GM12878 (cell line): ENCODE measurements at regions not wholly inside any gene's neighbourhood (a gene's known extent, or its start where the extent isn't known, plus 50 kb on each side); places are given as distances from the start of the nearest gene placed in this dataset.

Experiments used
- ATAC-seq: fragments of 200-7000 bp; cut with Tn5 transposase; 3 replicates; pipeline ENCODE4 v1.9.1; 2020; ENCODE audit warnings: mild to moderate bottlenecking, moderate library complexity
- BruUV-seq: library from RNA; stranded (reverse); fragments of 400-500 nt; replicated peaks from 2 replicates; lab custom pipeline; 2021; lab: Mats Ljungman, UMichigan
- CTCF ChIA-PET: fragments of 300-600 bp; sonication (Branson Sonifier 250); formaldehyde crosslinking; extraction: SDS; loops from one replicate; lab custom pipeline; 2021; ENCODE audit warnings: inconsistent platforms; lab: Yijun Ruan, JAX
- POLR2A ChIA-PET: fragments of 350-600 bp; formaldehyde crosslinking; extraction: SDS; loops from one replicate; lab custom pipeline; 2021; ENCODE audit warnings: inconsistent platforms; lab: Charles Lee
- RAD21 ChIA-PET: fragments of 300-600 bp; sonication (Branson Sonifier 250); formaldehyde crosslinking; loops from one replicate; lab custom pipeline; 2023; ENCODE audit warnings: antibody characterized with exemption; ENCODE audit not compliant: unreplicated experiment; lab: Charles Lee
- SMC1A ChIA-PET: fragments of 300-600 bp; sonication (Branson Sonifier 250); formaldehyde crosslinking; loops from one replicate; lab custom pipeline; 2023; ENCODE audit not compliant: unreplicated experiment, uncharacterized antibody; lab: Charles Lee
- DNase-seq: peaks from one replicate; pipeline ENCODE4 v3.0.0-alpha.2; 2011; ENCODE audit warnings: low read depth, low spot score
- FAIRE-seq: peaks from 3 replicates; lab custom pipeline; 2011; peaks lifted over from hg19 to GRCh38; lab: Jason Lieb, UNC
- H2AFZ ChIP-seq: 2 replicates; pipeline ENCODE4 v1.6.0; 2011; ENCODE audit warnings: low read depth, low read length, control low read depth; ENCODE audit not compliant: control insufficient read depth
- H3K27ac ChIP-seq: 2 replicates; pipeline ENCODE4 v1.5.1; 2011; ENCODE audit warnings: control low read depth; ENCODE audit not compliant: control insufficient read depth, insufficient read depth
- H3K27me3 ChIP-seq, 2 experiments: replicated peaks in 1 of 2; 2 replicates each; pipeline versions ENCODE4 v1.6.0 to v1.6.1; 2011; ENCODE audit warnings: low read length in 1 of 2; ENCODE audit not compliant: control insufficient read depth in 2 of 2, insufficient read depth in 2 of 2
- H3K36me3 ChIP-seq, 2 experiments: 2 replicates each; pipeline ENCODE4 v1.5.1; 2011; ENCODE audit warnings: low read length in 1 of 2; ENCODE audit not compliant: control insufficient read depth in 2 of 2, insufficient read depth in 2 of 2
- H3K4me1 ChIP-seq: 2 replicates; pipeline ENCODE4 v1.6.1; 2011; ENCODE audit warnings: mild to moderate bottlenecking, low read length, moderate library complexity, mixed read lengths; ENCODE audit not compliant: control insufficient read depth, insufficient read depth
- H3K4me2 ChIP-seq: 2 replicates; pipeline ENCODE4 v1.6.0; 2011; ENCODE audit warnings: control low read depth; ENCODE audit not compliant: control insufficient read depth, insufficient read depth
- H3K4me3 ChIP-seq: fragments of 200-600 bp; sonication (generic); 2 replicates; pipeline ENCODE4 v1.5.1; 2016
- H3K79me2 ChIP-seq: 2 replicates; pipeline ENCODE4 v1.6.0; 2011; ENCODE audit warnings: low read length; ENCODE audit not compliant: control insufficient read depth, insufficient read depth
- H3K9ac ChIP-seq: 2 replicates; pipeline ENCODE4 v1.8.0; 2011; ENCODE audit warnings: low read length, control low read depth, mixed read lengths; ENCODE audit not compliant: control insufficient read depth, insufficient read depth
- H3K9me3 ChIP-seq: replicated peaks from 3 replicates; pipeline ENCODE4 v1.5.1; 2011; ENCODE audit warnings: mild to moderate bottlenecking, low read length; ENCODE audit not compliant: control insufficient read depth, insufficient read depth
- H4K20me1 ChIP-seq: 2 replicates; pipeline ENCODE4 v1.6.0; 2011; ENCODE audit not compliant: control insufficient read depth, insufficient read depth
- BRCA1 ChIP-seq: IDR thresholded peaks from 2 replicates; pipeline ENCODE4 v1.6.1; 2011; ENCODE audit warnings: low read depth, low read length, improper control_type of control experiment
- CBX5 ChIP-seq: sonication (generic); IDR thresholded peaks from 2 replicates; pipeline ENCODE4 v1.6.1; 2016; ENCODE audit warnings: low read depth, moderate library complexity, mild to moderate bottlenecking, inconsistent platforms
- KLF5 ChIP-seq: fragments of 450-650 bp; IDR thresholded peaks from 2 replicates; pipeline ENCODE4 v1.6.1; 2014; ENCODE audit warnings: mild to moderate bottlenecking; ENCODE audit not compliant: partially characterized antibody
- MYB ChIP-seq: fragments of 150-350 bp; IDR thresholded peaks from 2 replicates; pipeline ENCODE4 v1.6.1; 2014; ENCODE audit warnings: mild to moderate bottlenecking, low read depth, low read length, borderline replicate concordance
- NFYB ChIP-seq: IDR thresholded peaks from 2 replicates; pipeline ENCODE4 v1.6.1; 2011; ENCODE audit warnings: low read depth, mild to moderate bottlenecking, low read length, improper control_type of control experiment, moderate library complexity; ENCODE audit not compliant: insufficient read depth
- NR2C2 ChIP-seq: IDR thresholded peaks from 2 replicates; pipeline ENCODE4 v1.6.1; 2011; ENCODE audit warnings: borderline replicate concordance, low read depth; ENCODE audit not compliant: control insufficient read depth, insufficient read length
- POLR2AphosphoS2 ChIP-seq: IDR thresholded peaks from 2 replicates; pipeline ENCODE4 v1.6.1; 2011; ENCODE audit warnings: low read depth, mild to moderate bottlenecking, low read length, improper control_type of control experiment, moderate library complexity
- SMAD1 ChIP-seq: fragments of 450-650 bp; IDR thresholded peaks from 2 replicates; pipeline ENCODE4 v1.6.1; 2018; ENCODE audit warnings: mild to moderate bottlenecking, low read depth; ENCODE audit not compliant: partially characterized antibody
- SMAD5 ChIP-seq: IDR thresholded peaks from 2 replicates; pipeline ENCODE4 v1.6.1; 2016; ENCODE audit warnings: antibody characterized with exemption, low read depth
- TAF1 ChIP-seq: IDR thresholded peaks from 2 replicates; pipeline ENCODE4 v1.6.1; 2011; ENCODE audit warnings: mild to moderate bottlenecking, low read depth, low read length, borderline replicate concordance
- TARDBP ChIP-seq: IDR thresholded peaks from 2 replicates; pipeline ENCODE4 v1.6.1; 2016; ENCODE audit warnings: borderline replicate concordance
- ZNF622 ChIP-seq: fragments of 450-650 bp; IDR thresholded peaks from 2 replicates; pipeline ENCODE4 v1.6.1; 2017; ENCODE audit warnings: mild to moderate bottlenecking, inconsistent platforms
- WGBS: methylation state at CpG from one replicate; pipeline ENCODE4 v1.1.6; 2016; ENCODE audit warnings: low lambda C conversion rate; ENCODE audit not compliant: insufficient replicate concordance, insufficient coverage; ENCODE audit errors: missing lambda C conversion rate; 5-methylcytosine and 5-hydroxymethylcytosine counted together
- in situ Hi-C: fragments of 300-500 bp; cut with MboI; formaldehyde crosslinking; loops from 9 replicates; pipeline ENCODE4 v1.14.3; 2018; ENCODE audit warnings: mixed read lengths
- intact Hi-C: fragments of 100-400 bp; cut with micrococcal nuclease; formaldehyde crosslinking; loops from one replicate; pipeline ENCODE4 v1.14.2; 2022; ENCODE audit not compliant: unreplicated experiment
- TF ChIP-seq, protein P1 (sequence below): fragments of 450-650 bp; IDR thresholded peaks from 2 replicates; pipeline ENCODE4 v1.6.1; 2017; ENCODE audit warnings: mild to moderate bottlenecking, moderate library complexity
- TF ChIP-seq, protein P2 (sequence below): fragments of 450-650 bp; IDR thresholded peaks from 2 replicates; pipeline ENCODE4 v1.6.1; 2018; ENCODE audit warnings: mild to moderate bottlenecking, low read depth, moderate library complexity; ENCODE audit not compliant: partially characterized antibody
- TF ChIP-seq, protein P3 (sequence below): fragments of 450-650 bp; formaldehyde crosslinking; IDR thresholded peaks from 2 replicates; pipeline ENCODE4 v1.5.0; 2022; ENCODE audit warnings: mild to moderate bottlenecking, missing genetic modification characterization

DNA sequence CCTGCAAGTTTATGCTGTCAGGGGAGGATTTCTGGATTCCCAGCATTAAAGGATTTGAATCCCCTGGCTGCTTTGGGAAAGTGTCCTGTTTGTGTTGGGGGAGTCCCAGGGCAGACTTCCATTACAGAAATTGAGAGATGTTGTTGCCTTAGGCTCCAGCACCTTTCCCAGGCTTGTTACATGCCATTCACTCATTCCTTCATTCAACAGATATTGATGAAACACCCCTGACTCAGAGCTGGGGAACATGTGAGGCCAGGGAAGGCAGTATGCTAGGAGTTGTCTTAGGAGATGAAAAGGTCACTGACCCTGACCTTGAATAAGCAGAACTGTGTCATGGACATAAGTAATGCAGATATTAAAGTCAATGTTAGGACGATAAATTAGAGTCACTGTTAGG lies 161.7 kb downstream of the NTMT2 start:
- CTCF ChIA-PET: interaction anchor here (0.6 kb wide), 1 partner anchor 113 kb away, joined by 3 read pairs; no protein-coding TSS in a partner anchor
- ATAC-seq (no peak), FAIRE-seq (no peak), DNase-seq (no peak)
- H3K9ac ChIP-seq: no peak overlapping the region
- BruUV-seq: no TSS peak
- intact Hi-C loops (no loop called here), in situ Hi-C loops (no loop called here)
- SMC1A ChIA-PET: interaction anchor here (0.9 to 2.4 kb wide), 3 partner anchors 9 to 34 kb away, joined by 3 to 6 read pairs (median 4); no protein-coding TSS in a partner anchor
- no peaks in the 10 kb centered on the region for H3K27me3 ChIP-seq
- no peaks in the 10 kb centered on the region for H3K79me2 ChIP-seq
- POLR2A ChIA-PET: no interaction called here
- H3K4me2 ChIP-seq: no peak overlapping the region
- H4K20me1 ChIP-seq: no peaks in the 10 kb centered on the region
- H3K27ac ChIP-seq: no peak overlapping the region
- H3K36me3 ChIP-seq: no peaks in the 10 kb centered on the region
- H2AFZ ChIP-seq: no peak overlapping the region
- no peaks in the 10 kb centered on the region for H3K4me1 ChIP-seq
- RAD21 ChIA-PET: no interaction called here
- 33% methylated on average over 1 of the region's 1 CpG for WGBS
- no peaks in the 10 kb centered on the region; the same call in 2 of the 3 replicates for H3K9me3 ChIP-seq
- H3K4me3 ChIP-seq: no peak overlapping the region
- TF ChIP-seq, protein P1, sequence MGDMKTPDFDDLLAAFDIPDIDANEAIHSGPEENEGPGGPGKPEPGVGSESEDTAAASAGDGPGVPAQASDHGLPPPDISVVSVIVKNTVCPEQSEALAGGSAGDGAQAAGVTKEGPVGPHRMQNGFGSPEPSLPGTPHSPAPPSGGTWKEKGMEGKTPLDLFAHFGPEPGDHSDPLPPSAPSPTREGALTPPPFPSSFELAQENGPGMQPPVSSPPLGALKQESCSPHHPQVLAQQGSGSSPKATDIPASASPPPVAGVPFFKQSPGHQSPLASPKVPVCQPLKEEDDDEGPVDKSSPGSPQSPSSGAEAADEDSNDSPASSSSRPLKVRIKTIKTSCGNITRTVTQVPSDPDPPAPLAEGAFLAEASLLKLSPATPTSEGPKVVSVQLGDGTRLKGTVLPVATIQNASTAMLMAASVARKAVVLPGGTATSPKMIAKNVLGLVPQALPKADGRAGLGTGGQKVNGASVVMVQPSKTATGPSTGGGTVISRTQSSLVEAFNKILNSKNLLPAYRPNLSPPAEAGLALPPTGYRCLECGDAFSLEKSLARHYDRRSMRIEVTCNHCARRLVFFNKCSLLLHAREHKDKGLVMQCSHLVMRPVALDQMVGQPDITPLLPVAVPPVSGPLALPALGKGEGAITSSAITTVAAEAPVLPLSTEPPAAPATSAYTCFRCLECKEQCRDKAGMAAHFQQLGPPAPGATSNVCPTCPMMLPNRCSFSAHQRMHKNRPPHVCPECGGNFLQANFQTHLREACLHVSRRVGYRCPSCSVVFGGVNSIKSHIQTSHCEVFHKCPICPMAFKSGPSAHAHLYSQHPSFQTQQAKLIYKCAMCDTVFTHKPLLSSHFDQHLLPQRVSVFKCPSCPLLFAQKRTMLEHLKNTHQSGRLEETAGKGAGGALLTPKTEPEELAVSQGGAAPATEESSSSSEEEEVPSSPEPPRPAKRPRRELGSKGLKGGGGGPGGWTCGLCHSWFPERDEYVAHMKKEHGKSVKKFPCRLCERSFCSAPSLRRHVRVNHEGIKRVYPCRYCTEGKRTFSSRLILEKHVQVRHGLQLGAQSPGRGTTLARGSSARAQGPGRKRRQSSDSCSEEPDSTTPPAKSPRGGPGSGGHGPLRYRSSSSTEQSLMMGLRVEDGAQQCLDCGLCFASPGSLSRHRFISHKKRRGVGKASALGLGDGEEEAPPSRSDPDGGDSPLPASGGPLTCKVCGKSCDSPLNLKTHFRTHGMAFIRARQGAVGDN: no peak
- TF ChIP-seq SMAD5 (no peak), TAF1 (no peak), BRCA1 (no peak), NR2C2 (no peak), NFYB (no peak), POLR2AphosphoS2 (no peak), MYB (no peak), SMAD1 (no peak), CBX5 (no peak), KLF5 (no peak), TARDBP (no peak), ZNF622 (no peak)
- TF ChIP-seq, protein P2, sequence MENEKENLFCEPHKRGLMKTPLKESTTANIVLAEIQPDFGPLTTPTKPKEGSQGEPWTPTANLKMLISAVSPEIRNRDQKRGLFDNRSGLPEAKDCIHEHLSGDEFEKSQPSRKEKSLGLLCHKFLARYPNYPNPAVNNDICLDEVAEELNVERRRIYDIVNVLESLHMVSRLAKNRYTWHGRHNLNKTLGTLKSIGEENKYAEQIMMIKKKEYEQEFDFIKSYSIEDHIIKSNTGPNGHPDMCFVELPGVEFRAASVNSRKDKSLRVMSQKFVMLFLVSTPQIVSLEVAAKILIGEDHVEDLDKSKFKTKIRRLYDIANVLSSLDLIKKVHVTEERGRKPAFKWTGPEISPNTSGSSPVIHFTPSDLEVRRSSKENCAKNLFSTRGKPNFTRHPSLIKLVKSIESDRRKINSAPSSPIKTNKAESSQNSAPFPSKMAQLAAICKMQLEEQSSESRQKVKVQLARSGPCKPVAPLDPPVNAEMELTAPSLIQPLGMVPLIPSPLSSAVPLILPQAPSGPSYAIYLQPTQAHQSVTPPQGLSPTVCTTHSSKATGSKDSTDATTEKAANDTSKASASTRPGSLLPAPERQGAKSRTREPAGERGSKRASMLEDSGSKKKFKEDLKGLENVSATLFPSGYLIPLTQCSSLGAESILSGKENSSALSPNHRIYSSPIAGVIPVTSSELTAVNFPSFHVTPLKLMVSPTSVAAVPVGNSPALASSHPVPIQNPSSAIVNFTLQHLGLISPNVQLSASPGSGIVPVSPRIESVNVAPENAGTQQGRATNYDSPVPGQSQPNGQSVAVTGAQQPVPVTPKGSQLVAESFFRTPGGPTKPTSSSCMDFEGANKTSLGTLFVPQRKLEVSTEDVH: no peak
- TF ChIP-seq, protein P3, sequence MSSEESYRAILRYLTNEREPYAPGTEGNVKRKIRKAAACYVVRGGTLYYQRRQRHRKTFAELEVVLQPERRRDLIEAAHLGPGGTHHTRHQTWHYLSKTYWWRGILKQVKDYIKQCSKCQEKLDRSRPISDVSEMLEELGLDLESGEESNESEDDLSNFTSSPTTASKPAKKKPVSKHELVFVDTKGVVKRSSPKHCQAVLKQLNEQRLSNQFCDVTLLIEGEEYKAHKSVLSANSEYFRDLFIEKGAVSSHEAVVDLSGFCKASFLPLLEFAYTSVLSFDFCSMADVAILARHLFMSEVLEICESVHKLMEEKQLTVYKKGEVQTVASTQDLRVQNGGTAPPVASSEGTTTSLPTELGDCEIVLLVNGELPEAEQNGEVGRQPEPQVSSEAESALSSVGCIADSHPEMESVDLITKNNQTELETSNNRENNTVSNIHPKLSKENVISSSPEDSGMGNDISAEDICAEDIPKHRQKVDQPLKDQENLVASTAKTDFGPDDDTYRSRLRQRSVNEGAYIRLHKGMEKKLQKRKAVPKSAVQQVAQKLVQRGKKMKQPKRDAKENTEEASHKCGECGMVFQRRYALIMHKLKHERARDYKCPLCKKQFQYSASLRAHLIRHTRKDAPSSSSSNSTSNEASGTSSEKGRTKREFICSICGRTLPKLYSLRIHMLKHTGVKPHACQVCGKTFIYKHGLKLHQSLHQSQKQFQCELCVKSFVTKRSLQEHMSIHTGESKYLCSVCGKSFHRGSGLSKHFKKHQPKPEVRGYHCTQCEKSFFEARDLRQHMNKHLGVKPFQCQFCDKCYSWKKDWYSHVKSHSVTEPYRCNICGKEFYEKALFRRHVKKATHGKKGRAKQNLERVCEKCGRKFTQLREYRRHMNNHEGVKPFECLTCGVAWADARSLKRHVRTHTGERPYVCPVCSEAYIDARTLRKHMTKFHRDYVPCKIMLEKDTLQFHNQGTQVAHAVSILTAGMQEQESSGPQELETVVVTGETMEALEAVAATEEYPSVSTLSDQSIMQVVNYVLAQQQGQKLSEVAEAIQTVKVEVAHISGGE: no peak
